ENCODE measurements at regions not wholly inside any gene's neighbourhood (a gene's known extent, or its start where the extent isn't known, plus 50 kb on each side); places are given as distances from the start of the nearest gene placed in this dataset.
"Not testable (repeated sequence)": the region's sequence is repeated elsewhere in the genome, so short reads cannot be mapped to it uniquely, and the experiment has no call there.

DNA sequence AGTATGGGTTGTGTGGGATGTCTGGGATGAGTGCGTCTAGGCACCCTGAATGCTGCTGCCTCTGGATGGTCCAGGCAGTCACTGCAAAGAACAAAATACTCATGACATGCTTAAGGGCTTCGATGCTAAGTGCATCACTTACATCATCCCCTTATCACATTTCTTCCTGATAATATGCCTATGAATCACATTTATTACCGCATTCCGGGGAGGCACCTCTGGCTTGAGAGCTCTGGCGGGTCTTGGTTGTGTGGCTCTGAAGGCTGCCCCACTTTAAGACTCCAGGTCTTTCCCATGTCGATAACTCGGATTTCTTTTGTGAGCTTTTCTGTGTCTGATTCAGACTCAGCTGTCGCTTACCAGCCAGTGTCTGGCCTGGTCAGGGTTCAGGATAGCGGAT, 1126.4 kb downstream of the TBC1D22A start:
- no peak for DNase-seq

- DNase-seq = no peak
These were observed 1122.3 kb downstream of the TBC1D22A start for GRCh38 chr22:47884775-47885174.

GRCh38 chr22:47884200-47884599, 1121.8 kb downstream of the TBC1D22A start:
- no peak for DNase-seq

DNA sequence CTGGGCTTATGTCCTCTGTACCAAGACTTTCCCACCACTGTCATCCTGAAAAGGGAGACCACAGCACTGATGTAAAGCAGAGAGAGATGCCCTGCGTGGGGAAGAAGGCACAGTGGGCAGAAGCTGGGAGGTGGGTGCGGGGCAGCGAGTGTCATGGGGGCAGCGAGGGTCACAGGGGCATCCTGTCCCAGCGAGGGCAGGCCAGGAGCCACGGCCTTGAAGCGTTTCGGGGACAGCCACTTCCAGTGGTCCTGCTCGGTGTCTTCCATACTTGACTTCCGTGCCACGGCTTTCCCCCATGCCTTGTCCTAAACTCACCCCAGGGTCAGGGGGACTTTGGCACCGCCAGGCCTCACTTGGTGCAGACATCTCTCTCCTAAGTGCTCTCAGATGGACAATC, 1121.3 kb downstream of the TBC1D22A start:
- DNase-seq = no peak

DNA sequence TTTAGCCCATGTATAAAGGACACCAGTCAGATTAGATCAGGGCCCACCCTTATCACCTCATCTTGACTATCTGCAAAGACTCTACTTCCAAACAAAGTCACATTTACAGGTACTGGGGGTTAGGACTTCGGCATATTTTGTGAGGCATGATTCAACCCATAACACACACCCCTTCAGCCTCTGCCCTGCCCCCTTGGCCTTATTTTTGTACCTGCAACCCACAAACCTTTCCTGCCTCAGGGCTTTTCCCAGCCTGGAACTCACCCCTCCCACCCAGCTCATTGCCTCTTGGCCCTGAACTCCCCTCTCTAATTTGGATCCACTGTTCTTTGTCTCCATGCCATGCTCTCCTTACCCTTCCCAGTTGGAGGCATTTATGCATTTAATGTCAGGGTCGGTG, 1116.9 kb downstream of the TBC1D22A start:
- DNase-seq = no peak

DNA sequence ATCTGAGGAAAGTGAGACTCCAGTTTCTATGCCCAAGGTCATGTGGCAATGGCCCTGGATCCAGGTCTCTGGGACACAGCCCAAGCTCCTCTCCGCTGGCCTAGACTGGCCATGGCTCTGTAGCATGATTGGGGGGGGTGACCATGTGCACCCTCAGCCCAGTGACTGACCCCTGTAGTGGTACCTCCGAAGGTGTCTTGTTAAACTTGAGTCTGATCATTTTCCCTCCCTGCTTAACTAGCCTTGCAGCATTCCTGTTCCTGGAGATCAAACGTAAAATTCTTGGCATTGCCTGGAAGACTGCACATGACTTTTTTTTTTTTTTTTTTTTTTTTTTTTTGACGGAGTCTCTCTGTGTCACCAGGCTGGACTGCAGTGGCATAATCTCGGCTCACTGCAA, 1116.0 kb downstream of the TBC1D22A start:
- DNase-seq = no peak

DNA sequence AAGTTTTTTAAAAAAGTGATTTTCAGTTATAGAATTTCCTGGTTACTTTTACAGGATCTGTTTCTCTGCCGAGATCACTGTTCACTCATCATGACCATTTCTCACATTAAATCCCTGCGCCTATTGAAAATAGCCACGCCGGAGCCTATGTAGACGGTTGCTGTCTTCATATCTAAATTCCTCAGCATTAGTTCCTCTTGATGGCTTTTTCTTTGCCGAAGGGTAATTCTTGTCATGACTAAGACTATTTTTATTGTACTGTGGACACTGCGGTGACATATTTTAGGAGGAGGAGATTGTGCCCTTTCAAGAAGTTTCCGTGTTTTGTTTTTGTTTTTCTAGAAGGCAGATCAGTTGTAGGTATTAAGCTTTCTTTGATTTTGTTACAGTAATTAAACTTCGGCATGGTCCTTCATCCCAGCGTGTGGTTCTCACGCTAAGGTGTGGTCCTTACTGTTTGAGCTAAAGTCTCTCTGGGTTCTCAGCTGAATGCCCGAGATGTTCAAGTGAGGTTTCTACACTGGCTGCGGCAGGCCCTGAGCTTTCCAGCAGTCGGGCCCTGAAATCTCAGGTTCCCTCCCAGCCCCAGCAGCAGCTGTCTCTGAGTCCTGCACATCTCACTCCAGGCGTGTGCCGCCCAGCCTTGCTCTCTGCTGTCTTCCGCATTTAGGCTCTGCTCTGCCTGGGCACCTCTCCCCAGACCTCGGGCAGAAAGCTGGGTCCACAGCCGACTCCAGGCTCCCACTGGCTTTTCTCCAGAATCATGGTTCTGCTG, 1110.5 kb downstream of the TBC1D22A start:
- DNase-seq = no peak

DNA sequence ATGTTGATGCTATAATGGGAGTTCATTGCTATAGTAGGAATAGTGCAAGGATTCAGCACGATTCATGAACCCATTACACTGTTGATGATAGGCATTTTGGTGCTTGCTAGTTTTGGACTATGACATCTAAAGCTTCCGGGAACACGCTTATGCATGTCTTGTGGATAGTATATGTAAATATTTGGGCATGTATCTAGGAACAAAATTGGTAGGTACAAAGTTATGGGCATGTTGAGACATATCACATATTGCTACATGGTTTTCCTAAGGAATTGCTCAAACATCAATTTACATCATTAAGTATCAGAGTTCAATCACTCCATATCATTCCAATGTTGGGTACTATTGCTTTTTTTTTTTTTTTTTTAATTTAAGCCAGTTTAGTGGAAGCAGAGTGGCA, 1103.2 kb downstream of the TBC1D22A start:
- DNase-seq = no peak

DNA sequence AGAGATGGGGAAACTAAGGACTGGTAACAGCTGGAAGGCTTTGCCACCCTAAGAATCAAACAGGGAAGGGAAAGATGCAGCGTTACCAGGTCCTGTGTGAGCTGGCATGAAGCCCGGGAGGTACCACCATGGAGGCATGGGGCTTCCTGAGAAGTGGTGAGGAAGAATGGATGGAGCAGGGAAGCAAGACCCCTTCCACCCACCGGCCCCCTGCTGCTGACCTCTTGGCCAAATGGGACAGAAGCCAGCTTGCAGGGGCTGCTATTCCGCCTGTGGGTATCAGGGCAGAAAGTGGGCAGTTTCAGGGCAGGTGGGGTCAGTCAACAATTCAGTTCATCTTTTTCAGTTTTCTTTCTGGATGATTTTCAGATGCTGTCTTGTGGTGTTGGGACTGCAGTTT, 1099.9 kb downstream of the TBC1D22A start:
- no peak for DNase-seq

GRCh38 chr22:47860907-47861306, 1098.5 kb downstream of the TBC1D22A start:
- not testable (repeated sequence) for DNase-seq

- DNase-seq = no peak
These were observed 1097.6 kb downstream of the TBC1D22A start for GRCh38 chr22:47859881-47860525.

DNA sequence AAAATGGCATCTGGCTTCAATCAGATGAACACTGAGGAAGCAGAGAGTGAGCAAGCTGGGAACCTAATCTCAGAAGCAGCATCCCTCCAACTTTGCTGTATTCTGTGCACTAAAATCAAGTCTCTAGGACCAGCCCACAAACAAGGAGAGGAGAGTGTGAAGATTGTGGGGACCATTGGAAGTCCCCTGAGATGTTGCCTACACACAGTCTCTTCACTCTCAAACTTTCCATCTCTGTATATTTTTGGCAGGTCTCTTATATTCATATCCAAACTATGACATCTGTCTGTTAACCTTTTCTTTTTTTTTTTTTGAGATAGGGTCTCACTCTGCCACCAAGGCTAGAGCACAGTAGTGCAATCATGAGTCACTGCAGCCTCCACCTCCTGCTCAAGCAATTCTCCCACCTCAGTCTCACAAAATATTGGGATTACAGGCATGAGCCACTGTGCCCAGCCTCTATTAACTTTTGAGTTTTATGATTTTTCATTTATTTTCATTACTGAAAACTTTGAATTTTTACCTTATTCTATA, 1096.4 kb downstream of the TBC1D22A start:
- DNase-seq = no peak

DNA sequence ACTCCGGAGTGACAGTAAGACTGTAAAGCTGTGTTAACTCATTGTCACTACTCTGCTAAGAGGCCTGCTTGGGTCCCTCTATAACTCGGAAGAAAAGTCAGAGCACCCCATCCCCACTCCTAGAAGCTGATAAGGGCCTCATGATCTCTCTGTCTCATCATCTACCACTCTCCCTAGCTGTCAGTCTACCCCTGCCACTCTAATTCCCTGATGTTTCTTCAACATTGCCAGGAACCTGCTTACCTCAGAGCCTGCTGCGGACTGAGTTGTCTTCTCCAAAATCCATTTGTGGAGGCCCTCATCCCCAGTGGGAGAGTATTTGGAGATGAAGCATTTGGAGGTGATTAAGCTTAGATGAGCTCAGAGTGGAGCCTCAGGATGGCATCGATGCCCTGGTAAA, 1092.2 kb downstream of the TBC1D22A start:
- no peak for DNase-seq

GRCh38 chr22:47854251-47854650, 1091.8 kb downstream of the TBC1D22A start:
- no peak for DNase-seq

DNA sequence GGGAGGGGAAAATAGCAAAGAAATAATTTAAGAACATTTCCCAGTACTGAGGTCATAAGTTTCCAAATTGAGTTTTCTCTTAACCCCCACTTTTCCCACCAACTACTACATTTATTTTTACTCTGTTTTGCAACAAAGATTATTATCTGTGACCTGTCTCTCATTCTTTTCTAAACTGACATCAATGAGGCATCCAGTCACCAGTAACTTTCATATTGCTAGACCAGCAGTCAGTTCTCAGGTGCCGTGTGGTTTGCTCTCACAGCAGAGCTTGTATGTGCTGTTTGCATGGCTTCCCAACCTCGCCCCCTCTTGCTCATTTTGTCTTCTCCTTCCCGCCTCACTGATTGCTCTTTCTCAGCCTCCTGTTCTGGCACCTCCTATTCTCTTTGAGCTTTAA, 1091.3 kb downstream of the TBC1D22A start:
- no peak for DNase-seq

- no peak for DNase-seq
These were observed 1089.1 kb downstream of the TBC1D22A start for GRCh38 chr22:47851586-47851985.

GRCh38 chr22:47850644-47851151, 1088.2 kb downstream of the TBC1D22A start:
- no peak for DNase-seq

GRCh38 chr22:47849576-47849975, 1087.1 kb downstream of the TBC1D22A start:
- DNase-seq = no peak

GRCh38 chr22:47848184-47848920, 1085.9 kb downstream of the TBC1D22A start:
- DNase-seq = no peak

- DNase-seq = no peak
These were observed 1084.9 kb downstream of the TBC1D22A start for GRCh38 chr22:47847131-47847890.

DNA sequence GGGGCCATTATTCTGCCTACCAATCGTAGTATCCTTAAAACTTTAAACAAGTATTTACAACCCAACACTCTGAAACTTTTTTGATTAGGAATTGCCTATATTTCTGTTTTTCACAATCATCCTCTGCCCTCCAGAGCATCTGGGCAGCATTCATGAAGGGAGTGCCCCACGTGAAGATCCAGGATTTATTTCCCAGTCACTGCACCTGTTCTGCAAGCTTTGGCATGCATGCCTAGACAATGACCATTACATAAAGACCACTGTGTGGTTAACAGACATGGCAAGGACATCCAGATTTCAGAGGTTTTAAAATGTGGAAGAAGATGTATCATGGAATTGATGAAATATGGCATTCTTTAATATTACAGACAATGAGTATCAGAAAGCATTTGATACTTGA, 1083.8 kb downstream of the TBC1D22A start:
- DNase-seq = no peak

DNA sequence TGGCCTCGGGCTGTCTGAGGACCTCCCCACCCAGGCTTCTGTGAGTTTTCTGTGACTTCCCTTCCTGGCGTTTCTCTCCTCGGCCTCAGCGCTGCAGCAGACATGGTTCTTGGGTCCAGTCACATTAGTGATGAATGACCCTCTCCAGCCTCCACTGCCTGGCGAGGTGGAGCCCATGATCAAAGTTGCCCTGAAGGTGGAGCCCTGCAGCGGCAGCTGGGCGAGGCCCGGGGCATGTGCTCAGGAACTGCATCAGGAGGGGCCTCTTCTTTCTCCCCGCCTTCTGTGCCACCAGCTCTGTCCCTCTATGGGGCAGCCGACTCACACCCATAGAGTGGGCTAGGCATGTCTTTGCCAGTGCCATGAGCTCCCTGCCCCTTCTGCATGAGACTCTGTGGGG, 1079.7 kb downstream of the TBC1D22A start:
- DNase-seq = no peak

- DNase-seq = no peak
These were observed 1078.7 kb downstream of the TBC1D22A start for GRCh38 chr22:47841156-47841555.
